PC-9 (cell line): ENCODE measurements at regions not wholly inside any gene's neighbourhood (a gene's known extent, or its start where the extent isn't known, plus 50 kb on each side); places are given as distances from the start of the nearest gene placed in this dataset.

Source experiments
- EZH2 ChIP-seq: fragments of 200-600 bp; sonication (generic); IDR thresholded peaks from 2 replicates; pipeline ENCODE4 v1.8.0; 2017; ENCODE audit warnings: antibody characterized with exemption, low read depth
- TF ChIP-seq, protein P1 (sequence below): fragments of 200-600 bp; sonication (generic); conservative IDR thresholded peaks from 2 replicates; pipeline ENCODE4 v1.6.1; 2017; ENCODE audit warnings: mixed run types, antibody characterized with exemption, mild to moderate bottlenecking, moderate library complexity

GRCh38 chr11:27863637-27864036, 163.4 kb upstream of the BDNF start:
- TF ChIP-seq EZH2: no peak
- TF ChIP-seq, protein P1, sequence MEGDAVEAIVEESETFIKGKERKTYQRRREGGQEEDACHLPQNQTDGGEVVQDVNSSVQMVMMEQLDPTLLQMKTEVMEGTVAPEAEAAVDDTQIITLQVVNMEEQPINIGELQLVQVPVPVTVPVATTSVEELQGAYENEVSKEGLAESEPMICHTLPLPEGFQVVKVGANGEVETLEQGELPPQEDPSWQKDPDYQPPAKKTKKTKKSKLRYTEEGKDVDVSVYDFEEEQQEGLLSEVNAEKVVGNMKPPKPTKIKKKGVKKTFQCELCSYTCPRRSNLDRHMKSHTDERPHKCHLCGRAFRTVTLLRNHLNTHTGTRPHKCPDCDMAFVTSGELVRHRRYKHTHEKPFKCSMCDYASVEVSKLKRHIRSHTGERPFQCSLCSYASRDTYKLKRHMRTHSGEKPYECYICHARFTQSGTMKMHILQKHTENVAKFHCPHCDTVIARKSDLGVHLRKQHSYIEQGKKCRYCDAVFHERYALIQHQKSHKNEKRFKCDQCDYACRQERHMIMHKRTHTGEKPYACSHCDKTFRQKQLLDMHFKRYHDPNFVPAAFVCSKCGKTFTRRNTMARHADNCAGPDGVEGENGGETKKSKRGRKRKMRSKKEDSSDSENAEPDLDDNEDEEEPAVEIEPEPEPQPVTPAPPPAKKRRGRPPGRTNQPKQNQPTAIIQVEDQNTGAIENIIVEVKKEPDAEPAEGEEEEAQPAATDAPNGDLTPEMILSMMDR: no peak
